ENCODE measurements at regions not wholly inside any gene's neighbourhood (a gene's known extent, or its start where the extent isn't known, plus 50 kb on each side); places are given as distances from the start of the nearest gene placed in this dataset.

DNA sequence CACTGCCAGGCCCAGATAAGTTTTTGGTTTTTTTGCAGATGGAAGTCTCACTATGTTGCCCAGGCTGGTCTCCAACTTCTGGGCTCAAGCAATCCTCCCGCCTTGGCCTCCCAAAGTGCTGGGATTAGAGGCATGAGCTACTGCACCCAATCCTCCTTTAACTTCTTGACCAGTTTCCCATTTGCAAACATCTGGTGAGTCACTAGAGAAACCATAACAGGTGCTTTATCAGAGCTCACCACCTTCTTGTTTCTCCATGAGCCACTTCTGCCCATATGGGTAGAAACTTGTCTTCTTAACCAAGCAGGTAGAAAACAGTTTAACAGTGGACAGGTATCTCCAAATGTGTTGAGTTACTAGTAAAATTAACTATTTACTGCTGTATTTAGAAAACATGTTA is 128.4 kb upstream of the AP1S2 start:
- Mint-ChIP-seq H3K4me1 (no peaks in the 10 kb centered on the region), H3K27me3 (no peaks in the 10 kb centered on the region), H3K4me3 (no peak overlapping the region), H3K27ac (no peak overlapping the region), H3K36me3 (no peaks in the 10 kb centered on the region), H3K9me3 (no peaks in the 10 kb centered on the region)
- H3K36me3 ChIP-seq (ENCODE audit: insufficient read depth, low read length) = no peaks in the 10 kb centered on the region
- H3K4me3 ChIP-seq (ENCODE audit: low read length in 2 of 2) = no peak overlapping the region
- no peaks in the 10 kb centered on the region for H3K9me3 ChIP-seq (ENCODE audit: control insufficient read depth in 1 of 2, low read length in 2 of 2)
- H3K27ac ChIP-seq (ENCODE audit: low read depth, low read length) = no peak overlapping the region
- POLR2A ChIA-PET (ENCODE audit: partially characterized antibody) = no interaction called here
- no peaks in the 10 kb centered on the region for H3K4me1 ChIP-seq (ENCODE audit: insufficient read depth, low read length)
- CTCF ChIA-PET (ENCODE audit: partially characterized antibody) = no interaction called here
- intact Hi-C loops (cut with micrococcal nuclease) = no loop called here
- no peak for DNase-seq
- H3K27me3 ChIP-seq (ENCODE audit: insufficient read depth, low read length) = no peaks in the 10 kb centered on the region

DNA sequence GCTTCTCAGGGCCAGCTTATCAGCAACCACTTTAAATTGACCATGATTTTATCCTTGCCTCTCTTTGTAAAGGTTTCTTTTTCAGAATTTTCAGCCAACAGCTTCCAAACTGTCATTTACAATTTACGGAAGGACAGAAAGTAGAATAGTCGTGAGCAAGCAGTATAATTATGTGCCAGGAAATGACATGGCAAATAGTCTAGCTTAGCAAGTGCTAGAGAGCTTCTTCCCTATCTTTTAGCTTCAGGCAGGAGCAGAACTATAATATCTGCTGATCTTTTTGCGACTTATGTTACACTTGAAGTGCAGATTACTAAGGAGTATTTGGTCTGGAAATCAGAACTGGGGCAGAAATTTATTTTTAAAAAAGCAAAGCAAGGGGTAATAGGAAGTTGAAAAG is 123.0 kb upstream of the AP1S2 start:
- Mint-ChIP-seq H3K4me3 (no peak overlapping the region), H3K4me1 (peaks cover 0 to 1% (median 0%) of the 10 kb centered on the region in 4 donors), H3K27ac (no peak overlapping the region), H3K27me3 (no peaks in the 10 kb centered on the region), H3K9me3 (no peaks in the 10 kb centered on the region), H3K36me3 (no peaks in the 10 kb centered on the region)
- Histone ChIP-seq H3K4me1 (ENCODE audit: insufficient read depth, low read length) (no peaks in the 10 kb centered on the region), H3K9me3 (ENCODE audit: control insufficient read depth in 1 of 2, low read length in 2 of 2) (no peaks in the 10 kb centered on the region), H3K27ac (ENCODE audit: low read depth, low read length) (no peak overlapping the region), H3K36me3 (ENCODE audit: insufficient read depth, low read length) (no peaks in the 10 kb centered on the region), H3K4me3 (ENCODE audit: low read length in 2 of 2) (no peak overlapping the region), H3K27me3 (ENCODE audit: insufficient read depth, low read length) (no peaks in the 10 kb centered on the region)
- no peak for DNase-seq
- POLR2A ChIA-PET (ENCODE audit: partially characterized antibody) = no interaction called here
- CTCF ChIA-PET (ENCODE audit: partially characterized antibody) = no interaction called here
- intact Hi-C loops (cut with micrococcal nuclease) = no loop called here

- Histone ChIP-seq H3K36me3 (ENCODE audit: insufficient read depth, low read length) (no peaks in the 10 kb centered on the region), H3K27me3 (ENCODE audit: insufficient read depth, low read length) (no peaks in the 10 kb centered on the region), H3K4me3 (ENCODE audit: low read length in 2 of 2) (no peak overlapping the region), H3K9me3 (ENCODE audit: control insufficient read depth in 1 of 2, low read length in 2 of 2) (no peaks in the 10 kb centered on the region), H3K27ac (ENCODE audit: low read depth, low read length) (no peak overlapping the region), H3K4me1 (ENCODE audit: insufficient read depth, low read length) (no peaks in the 10 kb centered on the region)
- CTCF ChIA-PET (ENCODE audit: partially characterized antibody) = no interaction called here
- no peaks in the 10 kb centered on the region for H3K36me3 Mint-ChIP-seq
- peaks cover 0 to 1% (median 0%) of the 10 kb centered on the region in 4 donors for H3K4me1 Mint-ChIP-seq
- intact Hi-C loops (cut with micrococcal nuclease) = no loop called here
- no peak overlapping the region for H3K4me3 Mint-ChIP-seq
- no peak for DNase-seq
- H3K9me3 Mint-ChIP-seq = no peaks in the 10 kb centered on the region
- POLR2A ChIA-PET (ENCODE audit: partially characterized antibody) = no interaction called here
- no peak overlapping the region for H3K27ac Mint-ChIP-seq
- no peaks in the 10 kb centered on the region for H3K27me3 Mint-ChIP-seq
Observed at GRCh38 chrX:15976396-15976795, 121.8 kb upstream of the AP1S2 start.

DNA sequence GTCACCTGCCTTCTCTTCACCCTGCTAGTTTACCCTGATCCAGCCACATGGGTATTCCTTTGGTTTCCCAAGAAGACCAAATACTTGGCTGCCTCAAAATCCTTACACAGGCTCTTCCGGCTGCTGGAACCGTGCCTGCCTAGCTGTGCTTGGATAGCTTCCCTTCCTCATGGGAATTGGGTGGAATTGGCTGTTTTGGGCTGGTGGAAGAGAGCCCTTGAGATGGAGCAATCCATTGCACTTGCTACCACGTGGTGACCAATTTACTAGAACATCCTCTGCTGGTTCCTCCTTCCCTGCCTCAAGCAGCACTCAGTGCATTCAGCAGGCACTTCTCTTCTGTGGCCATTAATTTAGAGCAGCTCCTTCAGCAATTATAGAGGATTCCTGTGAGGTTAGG is 119.3 kb upstream of the AP1S2 start:
- no peak for DNase-seq
- Histone ChIP-seq H3K9me3 (ENCODE audit: control insufficient read depth in 1 of 2, low read length in 2 of 2) (no peaks in the 10 kb centered on the region), H3K27me3 (ENCODE audit: insufficient read depth, low read length) (no peaks in the 10 kb centered on the region), H3K36me3 (ENCODE audit: insufficient read depth, low read length) (no peaks in the 10 kb centered on the region), H3K4me1 (ENCODE audit: insufficient read depth, low read length) (no peaks in the 10 kb centered on the region), H3K27ac (ENCODE audit: low read depth, low read length) (no peak overlapping the region), H3K4me3 (ENCODE audit: low read length in 2 of 2) (no peak overlapping the region)
- no peaks in the 10 kb centered on the region for H3K9me3 Mint-ChIP-seq
- peaks cover 0 to 1% (median 0%) of the 10 kb centered on the region in 4 donors for H3K4me1 Mint-ChIP-seq
- no peak overlapping the region for H3K4me3 Mint-ChIP-seq
- peak overlapping the region in 1 of 7 donors; percentile 7 for H3K27ac Mint-ChIP-seq
- no peaks in the 10 kb centered on the region for H3K36me3 Mint-ChIP-seq
- CTCF ChIA-PET (ENCODE audit: partially characterized antibody) = no interaction called here
- POLR2A ChIA-PET (ENCODE audit: partially characterized antibody) = no interaction called here
- intact Hi-C loops (cut with micrococcal nuclease) = loop anchor here (2.0 to 5.0 kb wide), 2 partner anchors 287 to 477 kb away; no protein-coding TSS in a partner anchor
- peaks cover 0 to 2% of the 10 kb centered on the region in 2 donors for H3K27me3 Mint-ChIP-seq

DNA sequence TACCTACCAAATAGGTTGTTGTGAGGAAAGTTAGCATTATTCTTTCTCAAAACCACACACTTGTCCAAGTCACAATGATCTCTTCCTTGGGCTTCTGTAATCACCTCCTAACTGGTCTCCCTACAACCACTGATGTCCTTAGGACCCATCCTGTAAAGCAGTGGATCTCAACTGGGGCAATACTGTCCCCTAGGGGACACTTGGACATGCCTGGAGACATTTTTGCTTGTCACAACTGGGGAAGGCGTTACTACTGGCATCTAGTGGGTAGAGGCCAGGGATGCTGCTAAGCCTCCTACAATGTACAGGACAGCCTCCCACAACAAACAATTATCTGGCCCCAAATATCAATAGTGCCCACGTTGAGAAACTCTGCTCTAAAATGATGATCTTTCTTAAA is 118.7 kb upstream of the AP1S2 start:
- intact Hi-C loops (cut with micrococcal nuclease) = loop anchor here (2.0 to 5.0 kb wide), 2 partner anchors 286 to 476 kb away; no protein-coding TSS in a partner anchor
- H3K9me3 Mint-ChIP-seq = no peaks in the 10 kb centered on the region
- H3K27me3 Mint-ChIP-seq = peaks cover 0 to 2% of the 10 kb centered on the region in 2 donors
- CTCF ChIA-PET (ENCODE audit: partially characterized antibody) = no interaction called here
- no peak overlapping the region for H3K4me3 ChIP-seq (ENCODE audit: low read length in 2 of 2)
- no peak overlapping the region for H3K27ac ChIP-seq (ENCODE audit: low read depth, low read length)
- H3K4me1 Mint-ChIP-seq = peaks cover 0 to 1% (median 0%) of the 10 kb centered on the region in 4 donors
- H3K4me3 Mint-ChIP-seq = no peak overlapping the region
- H3K36me3 Mint-ChIP-seq = no peaks in the 10 kb centered on the region
- peak in 4 of 5 donors; percentile 1 to 13 (median 8) for DNase-seq
- H3K27ac Mint-ChIP-seq = no peak overlapping the region
- H3K36me3 ChIP-seq (ENCODE audit: insufficient read depth, low read length) = no peaks in the 10 kb centered on the region
- no peaks in the 10 kb centered on the region for H3K27me3 ChIP-seq (ENCODE audit: insufficient read depth, low read length)
- H3K4me1 ChIP-seq (ENCODE audit: insufficient read depth, low read length) = no peaks in the 10 kb centered on the region
- H3K9me3 ChIP-seq (ENCODE audit: control insufficient read depth in 1 of 2, low read length in 2 of 2) = no peaks in the 10 kb centered on the region
- POLR2A ChIA-PET (ENCODE audit: partially characterized antibody) = no interaction called here

- Mint-ChIP-seq H3K27ac (no peak overlapping the region), H3K9me3 (no peaks in the 10 kb centered on the region), H3K36me3 (no peaks in the 10 kb centered on the region), H3K4me1 (no peaks in the 10 kb centered on the region), H3K4me3 (no peak overlapping the region), H3K27me3 (peaks cover 0 to 2% of the 10 kb centered on the region in 2 donors)
- no peak for DNase-seq
- H3K27me3 ChIP-seq (ENCODE audit: insufficient read depth, low read length) = no peaks in the 10 kb centered on the region
- no peak overlapping the region for H3K4me3 ChIP-seq (ENCODE audit: low read length in 2 of 2)
- ChIA-PET POLR2A (ENCODE audit: partially characterized antibody) (no interaction called here), CTCF (ENCODE audit: partially characterized antibody) (no interaction called here)
- H3K4me1 ChIP-seq (ENCODE audit: insufficient read depth, low read length) = no peaks in the 10 kb centered on the region
- no peaks in the 10 kb centered on the region for H3K9me3 ChIP-seq (ENCODE audit: control insufficient read depth in 1 of 2, low read length in 2 of 2)
- H3K36me3 ChIP-seq (ENCODE audit: insufficient read depth, low read length) = no peaks in the 10 kb centered on the region
- intact Hi-C loops (cut with micrococcal nuclease) = loop anchor here (2.0 to 5.0 kb wide), 2 partner anchors 285 to 474 kb away; no protein-coding TSS in a partner anchor
- no peak overlapping the region for H3K27ac ChIP-seq (ENCODE audit: low read depth, low read length)
Observed at GRCh38 chrX:15971696-15972095, 117.1 kb upstream of the AP1S2 start.

DNA sequence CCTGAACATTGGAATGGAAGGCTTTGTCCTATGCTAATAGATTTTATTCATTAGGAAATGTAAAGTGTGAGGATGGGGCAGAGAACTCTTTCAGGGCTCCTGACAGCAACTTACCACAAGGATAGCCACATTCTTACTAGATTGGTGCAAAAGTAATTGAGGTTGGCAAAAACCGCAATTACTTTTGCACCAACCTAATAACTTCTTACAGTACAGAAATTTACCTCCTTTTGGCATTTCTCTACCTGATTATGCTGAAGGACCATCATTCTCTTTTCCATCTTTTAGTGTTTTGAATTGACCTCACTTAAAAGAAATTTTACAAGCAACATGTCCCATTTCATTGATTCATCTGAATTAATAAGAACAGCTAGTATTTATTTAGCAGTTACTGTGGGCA is 109.2 kb upstream of the AP1S2 start:
- H3K36me3 ChIP-seq (ENCODE audit: insufficient read depth, low read length) = no peaks in the 10 kb centered on the region
- Mint-ChIP-seq H3K27ac (no peak overlapping the region), H3K4me1 (no peaks in the 10 kb centered on the region), H3K4me3 (no peak overlapping the region), H3K27me3 (no peaks in the 10 kb centered on the region), H3K36me3 (no peaks in the 10 kb centered on the region), H3K9me3 (no peaks in the 10 kb centered on the region)
- CTCF ChIA-PET (ENCODE audit: partially characterized antibody) = no interaction called here
- DNase-seq = no peak
- POLR2A ChIA-PET (ENCODE audit: partially characterized antibody) = no interaction called here
- no peak overlapping the region for H3K4me3 ChIP-seq (ENCODE audit: low read length in 2 of 2)
- H3K9me3 ChIP-seq (ENCODE audit: control insufficient read depth in 1 of 2, low read length in 2 of 2) = no peaks in the 10 kb centered on the region
- H3K27me3 ChIP-seq (ENCODE audit: insufficient read depth, low read length) = no peaks in the 10 kb centered on the region
- intact Hi-C loops (cut with micrococcal nuclease) = no loop called here
- no peaks in the 10 kb centered on the region for H3K4me1 ChIP-seq (ENCODE audit: insufficient read depth, low read length)
- H3K27ac ChIP-seq (ENCODE audit: low read depth, low read length) = no peak overlapping the region

DNA sequence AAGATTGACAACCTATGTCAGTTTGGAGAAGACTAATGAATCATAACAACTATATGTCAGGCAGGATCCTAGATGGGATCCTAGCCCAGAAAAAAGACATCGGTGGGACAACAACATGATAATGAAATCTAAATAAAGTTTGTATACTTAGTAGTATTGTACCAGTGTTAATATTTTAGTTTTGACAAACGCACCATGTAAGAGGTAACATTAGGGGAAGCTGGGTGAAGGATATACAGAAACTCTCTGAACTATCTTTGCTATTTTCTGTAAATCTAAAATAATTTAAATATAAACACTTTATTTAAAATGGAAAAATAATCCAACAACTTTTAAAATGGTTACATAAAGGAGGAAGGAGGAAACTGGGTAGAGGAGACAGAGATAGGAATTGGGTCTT is 105.6 kb upstream of the AP1S2 start:
- no peaks in the 10 kb centered on the region for H3K36me3 Mint-ChIP-seq
- no peak overlapping the region for H3K4me3 Mint-ChIP-seq
- H3K27me3 Mint-ChIP-seq = no peaks in the 10 kb centered on the region
- DNase-seq = no peak
- intact Hi-C loops (cut with micrococcal nuclease) = no loop called here
- no peak overlapping the region for H3K27ac ChIP-seq (ENCODE audit: low read depth, low read length)
- H3K27ac Mint-ChIP-seq = no peak overlapping the region
- ChIA-PET POLR2A (ENCODE audit: partially characterized antibody) (no interaction called here), CTCF (ENCODE audit: partially characterized antibody) (no interaction called here)
- H3K4me3 ChIP-seq (ENCODE audit: low read length in 2 of 2) = no peak overlapping the region
- H3K4me1 ChIP-seq (ENCODE audit: insufficient read depth, low read length) = no peaks in the 10 kb centered on the region
- no peaks in the 10 kb centered on the region for H3K4me1 Mint-ChIP-seq
- no peaks in the 10 kb centered on the region for H3K9me3 Mint-ChIP-seq
- H3K27me3 ChIP-seq (ENCODE audit: insufficient read depth, low read length) = no peaks in the 10 kb centered on the region
- H3K9me3 ChIP-seq (ENCODE audit: control insufficient read depth in 1 of 2, low read length in 2 of 2) = no peaks in the 10 kb centered on the region
- H3K36me3 ChIP-seq (ENCODE audit: insufficient read depth, low read length) = no peaks in the 10 kb centered on the region

Measured in CD4-positive, alpha-beta memory T cell (primary cell).